ENCODE measurements at regions not wholly inside any gene's neighbourhood (a gene's known extent, or its start where the extent isn't known, plus 50 kb on each side); places are given as distances from the start of the nearest gene placed in this dataset.
"Not testable (repeated sequence)": the region's sequence is repeated elsewhere in the genome, so short reads cannot be mapped to it uniquely, and the experiment has no call there.

- no peak for DNase-seq (ENCODE audit: low spot score)
Observed at GRCh38 chr6:100322886-100323285, 141.8 kb downstream of the SIM1 start.

GRCh38 chr6:100320686-100321085 is 144.0 kb downstream of the SIM1 start:
- no peak for DNase-seq (ENCODE audit: low spot score)

DNA sequence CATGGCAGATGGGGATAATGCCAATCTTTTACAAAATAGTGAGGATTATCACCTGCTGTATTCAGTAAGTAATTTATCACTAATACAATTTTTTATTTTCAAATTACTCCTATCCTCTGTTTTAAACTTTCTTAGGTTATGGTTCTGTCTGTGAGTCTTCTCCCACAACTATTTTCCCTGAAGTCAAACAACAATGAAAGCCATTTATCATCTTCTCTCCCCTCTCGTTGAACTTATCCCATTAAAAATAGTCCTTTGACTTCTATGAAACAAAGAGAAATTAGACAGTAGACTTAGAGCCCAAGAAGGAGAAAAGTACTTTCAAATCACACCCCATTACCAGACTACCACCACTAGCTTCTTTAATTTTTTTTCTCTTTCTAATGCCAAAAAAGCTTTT is 147.7 kb downstream of the SIM1 start:
- no peak for DNase-seq (ENCODE audit: low spot score)

DNA sequence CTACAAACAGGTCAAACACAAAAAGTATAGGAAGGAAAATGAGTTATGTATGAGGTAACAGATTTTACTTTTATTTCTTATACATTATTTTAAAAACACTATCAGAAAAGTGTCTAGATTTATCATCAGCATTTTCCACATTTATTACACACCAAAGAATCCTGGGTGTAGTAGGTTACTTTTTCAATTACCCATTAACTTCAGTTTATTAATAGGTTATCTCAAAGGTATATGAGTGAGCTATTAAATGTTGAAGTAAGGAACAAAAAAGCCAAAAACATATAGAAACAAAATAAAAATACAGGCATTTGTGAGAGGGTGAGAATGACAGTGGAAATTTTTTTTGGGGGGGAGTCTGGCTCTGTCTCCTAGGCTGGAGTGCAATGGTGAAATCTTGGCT is 150.5 kb downstream of the SIM1 start:
- no peak for DNase-seq (ENCODE audit: low spot score)

- no peak for DNase-seq (ENCODE audit: low spot score)
Observed at GRCh38 chr6:100311707-100312251, 152.9 kb downstream of the SIM1 start.

- no peak for DNase-seq (ENCODE audit: low spot score)
Observed at GRCh38 chr6:100309174-100309573, 155.5 kb downstream of the SIM1 start.

GRCh38 chr6:100307561-100307960 is 157.2 kb downstream of the SIM1 start:
- no peak for DNase-seq (ENCODE audit: low spot score)

DNA sequence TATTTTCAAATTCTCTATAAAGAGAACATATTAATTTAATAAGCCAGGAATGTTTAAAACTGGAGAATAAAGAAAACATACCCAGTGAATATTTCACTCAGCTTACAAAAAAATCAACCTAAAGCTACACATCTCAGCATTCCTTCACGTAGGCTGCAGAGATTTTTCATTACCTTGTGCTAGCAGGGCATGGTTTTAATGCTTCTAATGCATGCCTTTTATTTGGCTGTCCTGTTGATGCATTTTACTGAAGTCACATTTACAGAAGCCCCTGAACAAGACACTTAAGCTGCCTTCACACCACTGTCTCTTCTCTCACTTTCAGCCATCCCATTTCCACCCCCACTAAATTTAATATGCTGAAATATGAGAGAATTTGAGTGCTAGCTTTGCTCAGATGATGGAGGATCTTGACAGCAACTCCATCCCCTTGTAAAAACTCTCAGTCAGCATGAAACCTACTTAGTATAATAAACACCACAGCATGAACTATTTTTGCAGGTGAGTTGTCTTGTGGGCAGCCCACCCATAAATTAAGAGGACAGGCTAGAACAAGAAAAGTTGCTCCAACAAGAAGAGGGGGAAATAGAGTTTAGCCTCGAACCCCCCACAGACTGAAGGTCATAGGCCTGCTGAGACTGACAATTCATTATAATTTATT is 159.4 kb downstream of the SIM1 start:
- DNase-seq (ENCODE audit: low spot score): no peak

- no peak for DNase-seq (ENCODE audit: low spot score)
Observed at GRCh38 chr6:100304575-100304974, 160.1 kb downstream of the SIM1 start.

DNA sequence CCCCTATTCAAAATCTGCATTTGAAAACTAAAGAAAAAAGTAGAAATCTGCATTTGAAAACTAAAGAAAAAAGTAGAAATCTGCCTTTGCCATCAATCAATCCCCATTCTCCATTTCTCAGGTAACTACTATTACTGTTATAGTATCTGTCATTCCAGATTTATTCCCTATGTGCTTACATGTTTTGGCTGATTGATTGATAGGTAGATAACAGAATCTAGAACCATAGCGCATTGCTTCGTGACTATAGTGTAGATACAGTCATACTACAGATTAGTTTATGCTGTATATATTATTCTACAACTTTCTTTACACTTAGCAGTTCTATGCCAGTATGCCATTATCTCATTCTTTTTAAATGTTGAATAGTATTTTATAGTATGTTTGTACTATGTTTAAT is 163.0 kb downstream of the SIM1 start:
- DNase-seq (ENCODE audit: low spot score): no peak

DNA sequence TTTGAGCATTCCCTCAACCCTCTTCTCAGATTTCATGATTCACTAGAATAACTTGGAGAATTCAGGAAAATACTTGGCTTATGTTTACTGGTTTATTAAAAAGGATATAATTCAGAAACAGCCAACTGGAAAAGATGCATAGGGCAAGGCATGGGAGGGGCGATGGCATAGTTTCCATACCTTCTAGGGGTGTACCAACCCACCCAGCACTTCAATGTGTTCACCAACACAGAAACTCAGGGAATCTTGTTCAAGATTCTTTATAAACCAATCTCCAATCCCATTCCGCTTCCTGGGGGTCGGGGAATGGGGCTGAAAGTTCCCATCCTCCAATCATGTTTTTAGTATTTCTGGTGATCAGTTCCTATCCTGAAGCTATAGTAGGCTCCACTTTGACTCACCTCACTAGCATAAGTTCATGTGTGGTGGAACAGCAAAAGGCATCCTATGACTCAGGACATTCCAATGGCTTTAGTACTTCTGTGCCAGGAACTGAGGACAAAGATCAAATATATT is 164.4 kb downstream of the SIM1 start:
- DNase-seq (ENCODE audit: low spot score): no peak

DNA sequence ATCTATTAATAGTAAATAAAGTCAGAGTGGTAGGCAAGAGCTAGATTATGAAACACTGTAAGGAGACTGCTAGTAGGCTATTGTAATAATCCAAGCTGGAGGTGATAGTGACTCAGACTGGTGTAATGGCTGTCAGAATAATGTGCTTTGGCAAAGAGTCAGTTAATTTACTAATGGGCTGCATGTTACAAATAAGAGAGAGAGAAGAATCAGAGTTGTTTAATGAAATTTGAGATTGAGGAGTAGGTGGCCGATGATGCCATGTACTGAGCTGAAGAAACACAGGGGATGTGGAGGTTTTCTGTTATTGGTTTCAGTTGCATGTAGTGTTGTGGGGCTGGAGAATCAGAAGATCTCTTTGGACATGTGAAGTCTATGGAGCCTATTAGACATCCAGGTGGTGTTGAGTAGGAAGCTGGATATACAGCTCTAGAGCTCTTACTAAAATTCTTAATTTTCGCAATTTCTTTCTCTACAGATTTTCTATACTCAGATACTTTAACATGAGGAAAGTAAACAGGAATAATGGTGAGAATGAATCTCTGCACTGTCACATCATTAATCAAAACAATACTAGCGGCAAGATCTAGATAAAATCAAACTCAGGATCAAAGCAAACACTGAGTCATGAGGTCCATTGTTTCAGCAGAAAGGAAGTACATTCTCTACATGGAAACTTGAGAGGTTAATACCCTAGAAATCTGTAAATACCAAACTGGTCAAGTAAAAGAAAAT is 167.7 kb downstream of the SIM1 start:
- no peak for DNase-seq (ENCODE audit: low spot score)

DNA sequence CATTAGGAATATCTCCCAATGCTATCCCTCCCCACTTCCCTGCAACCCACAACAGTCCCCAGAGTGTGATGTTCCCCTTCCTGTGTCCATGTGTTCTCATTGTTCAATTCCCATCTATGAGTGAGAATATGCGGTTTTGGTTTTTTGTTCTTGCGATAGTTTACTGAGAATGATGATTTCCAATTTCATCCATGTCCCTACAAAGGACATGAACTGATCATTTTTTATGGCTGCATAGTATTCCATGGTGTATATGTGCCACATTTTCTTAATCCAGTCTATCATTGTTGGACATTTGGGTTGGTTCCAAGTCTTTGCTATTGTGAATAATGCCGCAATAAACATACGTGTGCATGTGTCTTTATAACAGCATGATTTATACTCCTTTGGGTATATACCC is 169.5 kb downstream of the SIM1 start:
- DNase-seq (ENCODE audit: low spot score): not testable (repeated sequence)

GRCh38 chr6:100289285-100289684 is 175.4 kb downstream of the SIM1 start:
- DNase-seq (ENCODE audit: low spot score): no peak

DNA sequence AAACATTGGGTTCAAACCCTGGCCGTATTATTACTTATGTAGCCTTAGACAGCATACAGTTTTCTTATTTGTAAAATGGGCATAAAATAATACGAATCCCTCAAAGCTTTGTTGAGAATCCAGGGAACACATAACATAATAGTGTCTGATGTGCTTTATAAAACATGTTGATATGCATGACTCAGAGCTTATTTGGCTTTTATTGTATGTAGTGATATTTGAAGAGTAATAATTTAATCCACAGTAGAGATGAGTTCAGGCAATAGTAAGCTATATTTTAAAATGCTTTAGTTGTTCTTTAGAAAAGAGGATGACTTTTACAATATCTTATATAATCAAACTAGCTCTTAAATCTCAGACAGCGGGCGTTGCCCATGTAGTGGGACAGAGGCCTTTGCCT is 176.4 kb downstream of the SIM1 start:
- no peak for DNase-seq (ENCODE audit: low spot score)

DNA sequence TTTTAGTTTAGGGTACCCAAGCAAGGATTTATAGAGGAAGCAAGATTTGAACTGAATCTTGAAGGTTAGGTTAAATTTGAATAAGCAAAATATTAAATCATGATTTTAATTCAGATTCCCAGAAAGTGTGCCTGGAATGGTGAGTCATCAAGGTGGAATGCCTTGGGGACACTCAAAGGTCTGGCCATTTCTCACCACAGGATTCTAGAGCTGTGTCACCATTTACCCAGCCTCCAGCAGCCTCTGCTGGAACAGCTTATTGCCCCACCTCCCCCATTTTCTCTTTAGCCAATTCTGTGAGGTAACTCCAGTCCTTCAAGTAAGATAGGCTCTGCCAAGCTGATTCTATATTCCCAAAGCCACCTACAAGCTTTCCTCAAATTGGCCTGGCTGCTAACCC is 181.4 kb downstream of the SIM1 start:
- DNase-seq (ENCODE audit: low spot score): no peak

GRCh38 chr6:100281471-100281901 is 183.2 kb downstream of the SIM1 start:
- no peak for DNase-seq (ENCODE audit: low spot score)

- no peak for DNase-seq (ENCODE audit: low spot score)
Observed at GRCh38 chr6:100276311-100277057, 188.2 kb downstream of the SIM1 start.

- DNase-seq (ENCODE audit: low spot score): no peak
Observed at GRCh38 chr6:100274147-100274546, 190.6 kb downstream of the SIM1 start.

DNA sequence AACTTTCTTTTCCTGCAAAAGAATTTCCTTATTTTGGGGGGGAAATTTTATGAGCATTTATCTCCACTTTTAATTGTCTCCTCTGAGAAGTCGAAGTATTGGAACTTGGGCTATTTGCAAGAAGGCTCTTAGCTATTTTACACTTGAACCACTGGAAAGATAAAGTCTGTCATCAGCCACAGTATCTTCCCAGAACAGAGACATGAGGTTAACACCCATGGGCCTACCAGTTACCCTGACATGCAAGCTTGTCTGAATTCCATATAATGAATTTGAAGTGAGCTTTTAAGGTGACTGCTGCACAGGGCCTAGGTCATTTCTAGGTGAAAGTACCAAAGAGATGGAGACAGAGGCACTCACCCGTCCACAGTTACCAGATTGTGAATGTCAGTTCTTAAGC is 193.1 kb downstream of the SIM1 start:
- no peak for DNase-seq (ENCODE audit: low spot score)

GRCh38 chr6:100271202-100271601 is 193.5 kb downstream of the SIM1 start:
- DNase-seq (ENCODE audit: low spot score): no peak

GRCh38 chr6:100269189-100269588 is 195.5 kb downstream of the SIM1 start:
- DNase-seq (ENCODE audit: low spot score): no peak

All from ureter (tissue), 1 donor.